Osteoblast (primary cell): ENCODE measurements at regions not wholly inside any gene's neighbourhood (a gene's known extent, or its start where the extent isn't known, plus 50 kb on each side); places are given as distances from the start of the nearest gene placed in this dataset.

ENCODE experiments used
- DNase-seq: peaks from one replicate; pipeline ENCODE4 v3.0.0; 2011; ENCODE audit warnings: low spot score, mixed read lengths; ENCODE audit not compliant: insufficient read length; ENCODE audit errors: missing footprints
- H2AFZ ChIP-seq: 2 replicates; pipeline ENCODE4 v1.6.0; 2011; ENCODE audit warnings: mild to moderate bottlenecking, low read length
- H3K27ac ChIP-seq: 2 replicates; pipeline ENCODE4 v1.5.1; 2011; ENCODE audit warnings: mild to moderate bottlenecking, low read depth, low read length, moderate library complexity
- H3K27me3 ChIP-seq: 2 replicates; pipeline ENCODE4 v1.6.0; 2012; ENCODE audit warnings: mild to moderate bottlenecking, control low read depth, inconsistent platforms, low read length, moderate library complexity; ENCODE audit not compliant: insufficient read depth
- H3K36me3 ChIP-seq: 2 replicates; pipeline ENCODE4 v1.5.1; 2011; ENCODE audit warnings: mild to moderate bottlenecking, low read length, control low read depth, moderate library complexity; ENCODE audit not compliant: insufficient read depth
- H3K4me1 ChIP-seq: 2 replicates; pipeline ENCODE4 v1.5.1; 2011; ENCODE audit warnings: mild to moderate bottlenecking, low read length, control low read depth, moderate library complexity; ENCODE audit not compliant: insufficient read depth
- H3K4me2 ChIP-seq: 2 replicates; pipeline ENCODE4 v1.6.0; 2011; ENCODE audit warnings: mild to moderate bottlenecking, low read length; ENCODE audit not compliant: insufficient read depth
- H3K4me3 ChIP-seq: fragments of 200-600 bp; sonication (generic); 3 replicates; pipeline ENCODE4 v1.5.1; 2012; ENCODE audit warnings: mild to moderate bottlenecking, low read length, inconsistent platforms; ENCODE audit not compliant: insufficient read depth
- H3K79me2 ChIP-seq: 2 replicates; pipeline ENCODE4 v1.6.0; 2012; ENCODE audit warnings: mild to moderate bottlenecking, low read length, control low read depth, inconsistent platforms; ENCODE audit not compliant: insufficient read depth
- H3K9me3 ChIP-seq: 2 replicates; pipeline ENCODE4 v1.5.1; 2011; ENCODE audit warnings: low read depth, low read length, control low read depth
- H4K20me1 ChIP-seq: 2 replicates; pipeline ENCODE4 v1.6.0; 2012; ENCODE audit warnings: mild to moderate bottlenecking, low read length, control low read depth; ENCODE audit not compliant: insufficient read depth
- CTCF ChIP-seq: IDR thresholded peaks from 2 replicates; pipeline ENCODE4 v1.5.1; 2011; ENCODE audit warnings: mild to moderate bottlenecking, low read depth, low read length, moderate library complexity; ENCODE audit errors: extremely low read depth

- no peak overlapping the region for H3K27ac ChIP-seq
- no peaks in the 10 kb centered on the region for H4K20me1 ChIP-seq
- TF ChIP-seq CTCF: no peak
- no peak overlapping the region for H2AFZ ChIP-seq
- no peaks in the 10 kb centered on the region for H3K27me3 ChIP-seq
- no peak for DNase-seq
- no peaks in the 10 kb centered on the region for H3K4me1 ChIP-seq
- H3K4me2 ChIP-seq: no peak overlapping the region
- H3K4me3 ChIP-seq: no peak overlapping the region
- H3K36me3 ChIP-seq: no peaks in the 10 kb centered on the region
- H3K9me3 ChIP-seq: no peaks in the 10 kb centered on the region
- no peaks in the 10 kb centered on the region for H3K79me2 ChIP-seq
Observed at GRCh38 chr6:66808771-66809170, 1101.7 kb upstream of the EYS start.

- no peak for DNase-seq
- H3K4me2 ChIP-seq: no peak overlapping the region
- H3K27ac ChIP-seq: no peak overlapping the region
- TF ChIP-seq CTCF: no peak
- H3K27me3 ChIP-seq: no peaks in the 10 kb centered on the region
- H3K79me2 ChIP-seq: no peaks in the 10 kb centered on the region
- H2AFZ ChIP-seq: no peak overlapping the region
- H3K36me3 ChIP-seq: no peaks in the 10 kb centered on the region
- no peaks in the 10 kb centered on the region for H3K4me1 ChIP-seq
- H3K4me3 ChIP-seq: no peak overlapping the region
- H4K20me1 ChIP-seq: no peaks in the 10 kb centered on the region
- no peaks in the 10 kb centered on the region for H3K9me3 ChIP-seq
Observed at GRCh38 chr6:66796987-66797386, 1090.0 kb upstream of the EYS start.

GRCh38 chr6:66788579-66788978 lies 1081.6 kb upstream of the EYS start:
- H3K4me1 ChIP-seq: no peaks in the 10 kb centered on the region

GRCh38 chr6:66772800-66773199 lies 1065.8 kb upstream of the EYS start:
- Histone ChIP-seq H3K4me2 (no peak overlapping the region), H3K4me3 (no peak overlapping the region), H3K4me1 (no peaks in the 10 kb centered on the region), H3K36me3 (no peaks in the 10 kb centered on the region), H4K20me1 (no peaks in the 10 kb centered on the region), H3K9me3 (peaks cover 2% of the 10 kb centered on the region), H2AFZ (no peak overlapping the region), H3K27me3 (no peaks in the 10 kb centered on the region), H3K27ac (no peak overlapping the region), H3K79me2 (no peaks in the 10 kb centered on the region)
- no peak for DNase-seq
- no peak for TF ChIP-seq CTCF

More at GRCh38 chr6:66788579-66788978, 1081.6 kb upstream of the EYS start:
- no peaks in the 10 kb centered on the region for H3K36me3 ChIP-seq
- no peaks in the 10 kb centered on the region for H3K27me3 ChIP-seq
- peaks cover 3% of the 10 kb centered on the region for H3K9me3 ChIP-seq
- no peak for TF ChIP-seq CTCF
- H4K20me1 ChIP-seq: no peaks in the 10 kb centered on the region
- no peak overlapping the region for H3K4me3 ChIP-seq
- no peak overlapping the region for H3K27ac ChIP-seq
- no peaks in the 10 kb centered on the region for H3K79me2 ChIP-seq
- no peak overlapping the region for H3K4me2 ChIP-seq
- no peak overlapping the region for H2AFZ ChIP-seq
- DNase-seq: peak; percentile 2
